Smooth muscle cell (in vitro differentiated cells): ENCODE measurements at regions not wholly inside any gene's neighbourhood (a gene's known extent, or its start where the extent isn't known, plus 50 kb on each side); places are given as distances from the start of the nearest gene placed in this dataset.

Experiments
- DNase-seq: peaks from one replicate; lab custom pipeline; 2025; ENCODE audit not compliant: unreplicated experiment; lab: John Stamatoyannopoulos, UW
- H2AFZ ChIP-seq: fragments of 200-600 bp; sonication (generic); 2 replicates; pipeline ENCODE4 v1.6.0; 2016; ENCODE audit warnings: antibody characterized with exemption, low read depth, mild to moderate bottlenecking
- H3F3A ChIP-seq: fragments of 200-600 bp; sonication (generic); 2 replicates; pipeline ENCODE4 v1.6.0; 2017; ENCODE audit warnings: antibody characterized with exemption, low read depth
- H3K27ac ChIP-seq: fragments of 200-600 bp; sonication (generic); 2 replicates; pipeline ENCODE4 v1.5.1; 2016; ENCODE audit warnings: low read depth, mild to moderate bottlenecking
- H3K27me3 ChIP-seq: fragments of 200-600 bp; sonication (generic); 2 replicates; pipeline ENCODE4 v1.6.1; 2016; ENCODE audit warnings: low read depth, mild to moderate bottlenecking
- H3K36me3 ChIP-seq: fragments of 200-600 bp; sonication (generic); 2 replicates; pipeline ENCODE4 v1.5.1; 2016; ENCODE audit warnings: low read depth
- H3K4me1 ChIP-seq: fragments of 200-600 bp; sonication (generic); 2 replicates; pipeline ENCODE4 v1.5.1; 2016; ENCODE audit warnings: low read depth
- H3K4me2 ChIP-seq: fragments of 200-600 bp; sonication (generic); 2 replicates; pipeline ENCODE4 v1.6.0; 2016; ENCODE audit warnings: mild to moderate bottlenecking
- H3K4me3 ChIP-seq: fragments of 200-600 bp; sonication (generic); 2 replicates; pipeline ENCODE4 v1.5.1; 2016; ENCODE audit warnings: mild to moderate bottlenecking
- H3K79me2 ChIP-seq: fragments of 200-600 bp; sonication (generic); 2 replicates; pipeline ENCODE4 v1.6.0; 2016; ENCODE audit warnings: low read depth, mild to moderate bottlenecking
- H3K9ac ChIP-seq: fragments of 200-600 bp; sonication (generic); 2 replicates; pipeline ENCODE4 v1.6.0; 2016; ENCODE audit warnings: low read depth
- H3K9me3 ChIP-seq: fragments of 200-600 bp; sonication (generic); replicated peaks from 2 replicates; pipeline ENCODE4 v1.5.1; 2016; ENCODE audit warnings: low read depth
- H4K20me1 ChIP-seq: fragments of 200-600 bp; sonication (generic); 2 replicates; pipeline ENCODE4 v1.6.0; 2016; ENCODE audit warnings: low read depth
- CTCF ChIP-seq: fragments of 200-600 bp; sonication (generic); IDR thresholded peaks from 2 replicates; pipeline ENCODE4 v1.5.1; 2017; ENCODE audit warnings: borderline replicate concordance, mild to moderate bottlenecking, antibody characterized with exemption; ENCODE audit not compliant: insufficient read depth, poor library complexity, severe bottlenecking
- WGBS: methylation state at CpG from one replicate; pipeline ENCODE4 v1.1.7; 2016; ENCODE audit warnings: low lambda C conversion rate; 5-methylcytosine and 5-hydroxymethylcytosine counted together

GRCh38 chr17:72561266-72561665 lies 440.4 kb downstream of the SOX9 start:
- H3K79me2 ChIP-seq, result peaks cover 57% of the 10 kb centered on the region
- H3K9me3 ChIP-seq, result no peaks in the 10 kb centered on the region

GRCh38 chr17:72561680-72562079 lies 440.9 kb downstream of the SOX9 start:
- no peaks in the 10 kb centered on the region for H3K27me3 ChIP-seq
- H3K4me2 ChIP-seq, result no peak overlapping the region
- H3K9me3 ChIP-seq, result no peaks in the 10 kb centered on the region
- TF ChIP-seq CTCF, result no peak
- H4K20me1 ChIP-seq, result peaks cover 89% of the 10 kb centered on the region
- no peaks in the 10 kb centered on the region for H3K4me1 ChIP-seq
- WGBS, result 94% methylated on average over 6 of the region's 6 CpGs
- no peak overlapping the region for H3K4me3 ChIP-seq
- no peak overlapping the region for H3K27ac ChIP-seq
- no peak overlapping the region for H3K9ac ChIP-seq
- no peaks in the 10 kb centered on the region for H3F3A ChIP-seq
- no peak for DNase-seq
- H3K36me3 ChIP-seq, result no peaks in the 10 kb centered on the region
- H3K79me2 ChIP-seq, result peaks cover 53% of the 10 kb centered on the region
- no peak overlapping the region for H2AFZ ChIP-seq

More at GRCh38 chr17:72561266-72561665, 440.4 kb downstream of the SOX9 start:
- no peaks in the 10 kb centered on the region for H3K27me3 ChIP-seq
- DNase-seq, result no peak
- no peaks in the 10 kb centered on the region for H3K4me1 ChIP-seq
- H3F3A ChIP-seq, result no peaks in the 10 kb centered on the region
- H3K36me3 ChIP-seq, result no peaks in the 10 kb centered on the region
- no peak overlapping the region for H3K9ac ChIP-seq
- H3K4me3 ChIP-seq, result no peak overlapping the region
- H3K27ac ChIP-seq, result no peak overlapping the region
- TF ChIP-seq CTCF, result no peak
- 83% methylated on average over 5 of the region's 5 CpGs for WGBS
- no peak overlapping the region for H2AFZ ChIP-seq
- H4K20me1 ChIP-seq, result peaks cover 89% of the 10 kb centered on the region
- no peak overlapping the region for H3K4me2 ChIP-seq

GRCh38 chr17:72562615-72563188 lies 441.9 kb downstream of the SOX9 start:
- 94% methylated on average over 7 of the region's 7 CpGs for WGBS
- no peaks in the 10 kb centered on the region for H3K9me3 ChIP-seq
- TF ChIP-seq CTCF, result no peak
- DNase-seq, result no peak
- no peaks in the 10 kb centered on the region for H3K27me3 ChIP-seq
- H3K4me1 ChIP-seq, result no peaks in the 10 kb centered on the region
- no peak overlapping the region for H3K4me2 ChIP-seq
- peaks cover 48% of the 10 kb centered on the region for H3K79me2 ChIP-seq
- H3F3A ChIP-seq, result no peaks in the 10 kb centered on the region
- no peak overlapping the region for H2AFZ ChIP-seq
- no peak overlapping the region for H3K9ac ChIP-seq
- H3K4me3 ChIP-seq, result no peak overlapping the region
- H3K27ac ChIP-seq, result no peak overlapping the region
- peaks cover 89% of the 10 kb centered on the region for H4K20me1 ChIP-seq
- H3K36me3 ChIP-seq, result no peaks in the 10 kb centered on the region

GRCh38 chr17:72563952-72564351 lies 443.1 kb downstream of the SOX9 start:
- Histone ChIP-seq H2AFZ (no peak overlapping the region), H3K4me3 (no peak overlapping the region), H3K4me2 (no peak overlapping the region), H3K36me3 (no peaks in the 10 kb centered on the region), H3K79me2 (peaks cover 52% of the 10 kb centered on the region), H4K20me1 (peaks cover 89% of the 10 kb centered on the region), H3K4me1 (no peaks in the 10 kb centered on the region), H3K27me3 (no peaks in the 10 kb centered on the region), H3K27ac (no peak overlapping the region), H3F3A (no peaks in the 10 kb centered on the region), H3K9ac (no peak overlapping the region), H3K9me3 (no peaks in the 10 kb centered on the region)
- WGBS, result 92% methylated on average over 7 of the region's 7 CpGs
- DNase-seq, result no peak
- TF ChIP-seq CTCF, result no peak
